ENCODE measurements at regions not wholly inside any gene's neighbourhood (a gene's known extent, or its start where the extent isn't known, plus 50 kb on each side); places are given as distances from the start of the nearest gene placed in this dataset.

- TF ChIP-seq REST (IDR thresholded peaks at IDR 0.05), result no peak
- TF ChIP-seq MAX (IDR thresholded peaks at IDR 0.05), result no peak
- no peak for TF ChIP-seq RAD21 (IDR thresholded peaks at IDR 0.05)
- TF ChIP-seq CTCF (IDR thresholded peaks at IDR 0.05; ENCODE audit: low read depth, low read length, missing input control), result no peak
- no peak for TF ChIP-seq JUND (IDR thresholded peaks at IDR 0.05)
- no peak for TF ChIP-seq SP1 (IDR thresholded peaks at IDR 0.05)
Observed at GRCh38 chrX:38891641-38892413, 90.6 kb downstream of the MID1IP1 start.
